ENCODE measurements at regions not wholly inside any gene's neighbourhood (a gene's known extent, or its start where the extent isn't known, plus 50 kb on each side); places are given as distances from the start of the nearest gene placed in this dataset.
"Not testable (repeated sequence)": the region's sequence is repeated elsewhere in the genome, so short reads cannot be mapped to it uniquely, and the experiment has no call there.

DNA sequence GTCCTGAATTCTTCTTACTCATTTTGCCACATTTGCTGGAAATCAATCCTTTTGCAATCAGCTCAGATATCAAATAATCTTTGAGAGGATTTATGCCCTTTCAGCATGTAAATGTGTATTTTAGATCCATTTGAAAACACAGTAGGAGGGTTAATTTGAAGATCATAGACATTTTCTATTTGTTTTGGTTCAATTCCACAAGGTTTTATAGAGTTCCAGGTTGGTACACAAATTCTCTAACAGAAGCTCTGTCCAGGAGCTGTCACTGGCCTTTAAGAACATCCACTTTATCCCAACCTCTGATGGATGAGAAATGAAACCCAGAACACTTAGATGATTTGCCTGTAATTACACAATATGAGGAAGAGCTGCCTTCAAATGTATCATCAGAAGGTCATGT, 157.3 kb upstream of the CHAC2 start:
- Histone ChIP-seq H3K4me3 (no peak overlapping the region), H3K9me3 (no peaks in the 10 kb centered on the region), H3K27me3 (no peaks in the 10 kb centered on the region), H3K4me1 (no peaks in the 10 kb centered on the region), H3K36me3 (no peaks in the 10 kb centered on the region), H3K27ac (no peak overlapping the region)
- ATAC-seq = no peak
- TF ChIP-seq POLR2AphosphoS5 (IDR thresholded peaks at IDR 0.05) (no peak), EP300 (IDR thresholded peaks at IDR 0.05) (no peak), POLR2A (IDR thresholded peaks at IDR 0.05) (no peak)
- TF ChIP-seq, protein P1, sequence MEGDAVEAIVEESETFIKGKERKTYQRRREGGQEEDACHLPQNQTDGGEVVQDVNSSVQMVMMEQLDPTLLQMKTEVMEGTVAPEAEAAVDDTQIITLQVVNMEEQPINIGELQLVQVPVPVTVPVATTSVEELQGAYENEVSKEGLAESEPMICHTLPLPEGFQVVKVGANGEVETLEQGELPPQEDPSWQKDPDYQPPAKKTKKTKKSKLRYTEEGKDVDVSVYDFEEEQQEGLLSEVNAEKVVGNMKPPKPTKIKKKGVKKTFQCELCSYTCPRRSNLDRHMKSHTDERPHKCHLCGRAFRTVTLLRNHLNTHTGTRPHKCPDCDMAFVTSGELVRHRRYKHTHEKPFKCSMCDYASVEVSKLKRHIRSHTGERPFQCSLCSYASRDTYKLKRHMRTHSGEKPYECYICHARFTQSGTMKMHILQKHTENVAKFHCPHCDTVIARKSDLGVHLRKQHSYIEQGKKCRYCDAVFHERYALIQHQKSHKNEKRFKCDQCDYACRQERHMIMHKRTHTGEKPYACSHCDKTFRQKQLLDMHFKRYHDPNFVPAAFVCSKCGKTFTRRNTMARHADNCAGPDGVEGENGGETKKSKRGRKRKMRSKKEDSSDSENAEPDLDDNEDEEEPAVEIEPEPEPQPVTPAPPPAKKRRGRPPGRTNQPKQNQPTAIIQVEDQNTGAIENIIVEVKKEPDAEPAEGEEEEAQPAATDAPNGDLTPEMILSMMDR (IDR thresholded peaks at IDR 0.05) = no peak

DNA sequence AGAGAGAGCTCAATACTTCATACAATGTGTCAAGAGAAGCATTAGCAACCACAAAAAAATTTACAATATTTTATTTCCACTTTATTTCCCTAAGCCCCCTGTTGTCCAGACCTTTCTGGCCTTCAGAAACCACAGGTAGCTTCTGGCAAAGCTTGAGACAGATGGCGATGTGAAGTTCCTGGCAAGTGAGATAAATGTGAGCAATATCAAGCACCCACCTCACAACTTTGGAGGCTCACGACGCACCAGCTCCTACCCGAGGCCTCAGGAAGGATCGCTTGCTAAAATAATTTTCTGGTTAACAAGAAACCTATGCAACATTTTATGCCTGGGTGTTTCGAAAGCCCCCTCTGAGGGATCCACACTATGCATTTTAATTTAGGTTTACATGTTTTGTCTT, 158.1 kb upstream of the CHAC2 start:
- ATAC-seq = no peak
- H3K36me3 ChIP-seq = no peaks in the 10 kb centered on the region
- 96 to 98% methylated on average over 6 of the region's 6 CpGs for WGBS, 2 donors (ENCODE audit: low coverage in 1 of 2)
- H3K27me3 ChIP-seq = no peaks in the 10 kb centered on the region
- TF ChIP-seq POLR2AphosphoS5 (IDR thresholded peaks at IDR 0.05) (no peak), POLR2A (IDR thresholded peaks at IDR 0.05) (no peak), EP300 (IDR thresholded peaks at IDR 0.05) (no peak)
- TF ChIP-seq, protein P1 (IDR thresholded peaks at IDR 0.05) = no peak
- no peaks in the 10 kb centered on the region for H3K4me1 ChIP-seq
- no peak overlapping the region for H3K27ac ChIP-seq
- H3K4me3 ChIP-seq = no peak overlapping the region
- H3K9me3 ChIP-seq = no peaks in the 10 kb centered on the region

DNA sequence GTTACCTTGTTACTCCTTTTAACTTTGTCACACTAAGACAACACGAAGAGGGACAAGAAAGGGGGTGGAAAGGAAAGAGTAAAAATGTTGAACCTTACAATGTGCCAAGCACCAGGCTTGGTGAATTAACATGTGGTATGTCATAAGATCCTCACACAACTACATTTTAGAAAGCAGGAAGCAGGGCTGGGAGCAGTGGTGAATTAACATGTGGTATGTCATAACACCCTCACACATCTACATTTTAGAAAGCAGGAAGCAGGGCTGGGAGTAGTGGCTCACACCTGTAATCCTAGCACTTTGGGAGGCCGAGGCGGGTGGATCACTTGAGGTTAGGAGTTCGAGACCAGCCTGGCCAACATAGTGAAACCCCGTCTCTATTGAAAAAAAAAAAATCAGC, 159.3 kb upstream of the CHAC2 start:
- H3K4me3 ChIP-seq = no peak overlapping the region
- H3K36me3 ChIP-seq = no peaks in the 10 kb centered on the region
- H3K27ac ChIP-seq = no peak overlapping the region
- ATAC-seq = no peak
- no peaks in the 10 kb centered on the region for H3K27me3 ChIP-seq
- H3K4me1 ChIP-seq = no peaks in the 10 kb centered on the region
- no peaks in the 10 kb centered on the region for H3K9me3 ChIP-seq
- 95 to 100% methylated on average over 1 to 4 of the region's 5 CpGs for WGBS, 2 donors (ENCODE audit: low coverage in 1 of 2)
- TF ChIP-seq POLR2AphosphoS5 (IDR thresholded peaks at IDR 0.05) (no peak), POLR2A (IDR thresholded peaks at IDR 0.05) (no peak), EP300 (IDR thresholded peaks at IDR 0.05) (no peak)
- TF ChIP-seq, protein P1 (IDR thresholded peaks at IDR 0.05) = no peak

DNA sequence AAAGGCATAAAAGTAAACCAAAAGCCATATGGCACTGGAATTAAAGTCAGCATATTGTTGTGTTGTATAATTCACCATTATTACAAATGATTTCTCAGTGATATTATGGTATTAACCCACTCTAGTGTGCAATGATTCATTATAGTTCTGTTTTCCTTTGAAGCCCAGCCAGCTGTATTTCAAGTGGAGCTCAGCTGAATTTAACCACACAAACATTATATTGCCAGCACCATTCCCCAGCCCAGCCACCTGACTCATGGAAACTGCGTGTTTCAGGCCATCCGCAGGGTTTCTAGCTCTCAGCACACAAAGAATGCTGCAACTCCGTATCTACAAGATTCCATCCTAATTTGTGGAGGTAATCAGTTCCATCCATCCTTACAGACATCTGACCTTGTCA, 166.8 kb upstream of the CHAC2 start:
- no peaks in the 10 kb centered on the region for H3K4me1 ChIP-seq
- no peaks in the 10 kb centered on the region for H3K36me3 ChIP-seq
- TF ChIP-seq POLR2AphosphoS5 (IDR thresholded peaks at IDR 0.05) = no peak
- WGBS, 2 donors (ENCODE audit: low coverage in 1 of 2) = 61 to 63% methylated on average over 3 of the region's 3 CpGs
- H3K4me3 ChIP-seq = no peak overlapping the region
- H3K27me3 ChIP-seq = no peaks in the 10 kb centered on the region
- H3K27ac ChIP-seq = no peak overlapping the region
- no peaks in the 10 kb centered on the region for H3K9me3 ChIP-seq
- no peak for ATAC-seq

DNA sequence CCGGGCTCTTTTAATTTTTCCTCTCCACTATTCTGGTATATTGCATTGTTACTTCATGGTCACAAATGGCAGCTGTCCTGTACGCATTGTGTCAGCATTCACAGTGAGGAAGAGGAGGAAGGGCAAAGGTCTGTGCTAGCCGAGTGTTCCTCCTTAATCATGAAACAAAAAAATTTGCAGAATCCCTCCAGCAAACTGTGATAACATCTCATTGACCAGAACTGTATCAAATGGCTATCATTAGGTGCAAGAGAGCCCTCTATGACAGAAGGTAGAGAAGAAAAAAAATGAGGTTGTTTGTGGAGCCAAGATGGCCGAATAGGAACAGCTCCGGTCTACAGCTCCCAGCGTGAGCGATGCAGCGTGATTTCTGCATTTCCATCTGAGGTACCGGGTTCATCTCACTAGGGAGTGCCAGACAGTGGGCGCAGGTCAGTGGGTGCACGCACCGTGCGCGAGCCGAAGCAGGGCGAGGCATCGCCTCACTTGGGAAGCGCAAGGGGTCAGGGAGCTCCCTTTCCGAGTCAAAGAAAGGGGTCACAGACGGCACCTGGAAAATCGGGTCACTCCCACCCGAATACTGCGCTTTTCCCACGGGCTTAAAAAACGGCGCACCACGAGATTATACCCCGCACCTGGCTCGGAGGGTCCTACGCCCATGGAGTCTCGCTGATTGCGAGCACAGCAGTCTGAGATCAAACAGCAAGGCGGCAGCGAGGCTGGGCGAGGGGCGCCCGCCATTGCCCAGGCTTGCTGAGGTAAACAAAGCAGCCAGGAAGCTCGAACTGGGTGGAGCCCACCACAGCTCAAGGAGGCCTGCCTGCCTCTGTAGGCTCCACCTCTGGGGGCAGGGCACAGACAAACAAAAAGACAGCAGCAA, 180.6 kb upstream of the CHAC2 start:
- H3K27me3 ChIP-seq, H3K4me1 ChIP-seq, H3K27ac ChIP-seq, H3K9me3 ChIP-seq, ATAC-seq, H3K36me3 ChIP-seq, H3K4me3 ChIP-seq: not testable (repeated sequence)
- 36 to 86% methylated on average over 2 to 27 of the region's 38 CpGs for WGBS, 2 donors (ENCODE audit: low coverage in 1 of 2)

DNA sequence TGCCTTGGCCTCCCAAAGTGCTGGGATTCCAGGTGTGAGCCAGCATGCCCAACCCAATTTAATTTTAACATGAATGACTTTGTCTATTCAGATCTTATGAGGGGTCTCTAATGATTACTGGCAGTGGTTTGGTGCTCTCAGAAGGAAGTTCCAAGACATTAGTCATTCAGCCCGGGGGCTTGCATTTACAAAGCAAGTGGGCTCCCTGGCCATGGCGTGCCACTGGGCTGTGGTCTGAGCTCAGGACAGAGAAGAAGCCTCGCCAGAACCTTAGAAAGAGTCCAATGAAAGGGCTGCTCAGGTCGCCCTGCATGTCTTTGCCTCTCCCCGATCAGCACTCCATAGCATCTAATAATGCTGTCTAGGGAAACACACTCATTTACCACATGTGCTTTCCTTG, 182.6 kb upstream of the CHAC2 start:
- no peak overlapping the region for H3K4me3 ChIP-seq
- no peak overlapping the region for H3K27ac ChIP-seq
- no peaks in the 10 kb centered on the region for H3K4me1 ChIP-seq
- TF ChIP-seq POLR2AphosphoS5 (IDR thresholded peaks at IDR 0.05) (no peak), POLR2A (IDR thresholded peaks at IDR 0.05) (no peak), EP300 (IDR thresholded peaks at IDR 0.05) (no peak)
- TF ChIP-seq, protein P1 (IDR thresholded peaks at IDR 0.05) = no peak
- no peaks in the 10 kb centered on the region for H3K36me3 ChIP-seq
- H3K9me3 ChIP-seq = no peaks in the 10 kb centered on the region
- no peak for ATAC-seq
- WGBS, 2 donors (ENCODE audit: low coverage in 1 of 2) = 85 to 100% methylated on average over 3 to 5 of the region's 5 CpGs
- H3K27me3 ChIP-seq = no peaks in the 10 kb centered on the region
